GM12865 (cell line): ENCODE measurements at regions not wholly inside any gene's neighbourhood (a gene's known extent, or its start where the extent isn't known, plus 50 kb on each side); places are given as distances from the start of the nearest gene placed in this dataset.

Experiments used
- DNase-seq: peaks from one replicate; pipeline ENCODE4 v3.0.0; 2010; ENCODE audit warnings: low read depth
- H3K4me3 ChIP-seq: 2 replicates; pipeline ENCODE4 v1.5.1; 2011; ENCODE audit warnings: mild to moderate bottlenecking, low read depth, low read length, control low read depth
- TF ChIP-seq, protein P1 (sequence below): IDR thresholded peaks from 2 replicates; pipeline ENCODE4 v1.5.1; 2011; ENCODE audit warnings: low read length, control low read depth, low read depth, inconsistent platforms; ENCODE audit not compliant: insufficient read depth; ENCODE audit errors: missing control alignments

DNA sequence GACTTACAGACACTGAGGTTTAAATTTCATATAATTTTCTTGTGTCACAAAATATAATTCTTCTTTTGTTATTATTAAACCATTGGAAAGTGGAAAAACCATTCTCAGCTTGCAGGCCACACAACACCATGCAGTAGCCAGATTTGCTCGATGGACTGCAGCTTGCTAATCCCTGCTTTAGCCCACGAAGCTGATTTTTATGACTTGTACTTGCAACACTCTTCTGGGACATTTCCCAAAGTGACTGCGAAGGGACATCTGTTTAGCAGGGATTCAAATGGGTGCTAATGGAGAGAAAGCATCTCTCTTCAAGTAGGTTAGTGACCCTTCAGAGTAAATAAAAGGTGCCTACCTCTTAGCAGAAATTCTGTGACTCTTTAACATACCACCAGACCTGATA is 304.6 kb upstream of the ZFP64 start:
- no peak for DNase-seq
- H3K4me3 ChIP-seq, result no peak overlapping the region
- TF ChIP-seq, protein P1, sequence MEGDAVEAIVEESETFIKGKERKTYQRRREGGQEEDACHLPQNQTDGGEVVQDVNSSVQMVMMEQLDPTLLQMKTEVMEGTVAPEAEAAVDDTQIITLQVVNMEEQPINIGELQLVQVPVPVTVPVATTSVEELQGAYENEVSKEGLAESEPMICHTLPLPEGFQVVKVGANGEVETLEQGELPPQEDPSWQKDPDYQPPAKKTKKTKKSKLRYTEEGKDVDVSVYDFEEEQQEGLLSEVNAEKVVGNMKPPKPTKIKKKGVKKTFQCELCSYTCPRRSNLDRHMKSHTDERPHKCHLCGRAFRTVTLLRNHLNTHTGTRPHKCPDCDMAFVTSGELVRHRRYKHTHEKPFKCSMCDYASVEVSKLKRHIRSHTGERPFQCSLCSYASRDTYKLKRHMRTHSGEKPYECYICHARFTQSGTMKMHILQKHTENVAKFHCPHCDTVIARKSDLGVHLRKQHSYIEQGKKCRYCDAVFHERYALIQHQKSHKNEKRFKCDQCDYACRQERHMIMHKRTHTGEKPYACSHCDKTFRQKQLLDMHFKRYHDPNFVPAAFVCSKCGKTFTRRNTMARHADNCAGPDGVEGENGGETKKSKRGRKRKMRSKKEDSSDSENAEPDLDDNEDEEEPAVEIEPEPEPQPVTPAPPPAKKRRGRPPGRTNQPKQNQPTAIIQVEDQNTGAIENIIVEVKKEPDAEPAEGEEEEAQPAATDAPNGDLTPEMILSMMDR, result no peak

DNA sequence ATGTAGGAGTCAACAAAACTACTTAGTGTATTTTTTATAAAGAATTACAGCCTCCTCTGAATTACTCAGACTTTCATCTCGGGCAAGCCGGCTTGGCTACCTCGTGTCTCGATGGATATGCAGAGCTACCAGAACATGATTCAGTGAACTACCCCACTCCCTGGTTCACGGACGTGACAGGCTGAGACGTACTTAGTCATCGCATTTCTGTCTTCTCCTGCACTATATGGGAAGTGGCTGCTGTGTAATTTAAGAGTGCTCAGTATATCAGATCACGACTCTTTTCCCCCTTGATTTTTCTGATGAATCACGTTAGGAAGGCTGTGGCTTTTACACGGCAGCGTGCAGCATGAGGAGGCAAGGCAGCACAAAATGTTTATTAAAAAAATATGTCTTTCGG is 302.7 kb upstream of the ZFP64 start:
- no peak for DNase-seq
- no peak overlapping the region for H3K4me3 ChIP-seq
- TF ChIP-seq, protein P1, result no peak

DNA sequence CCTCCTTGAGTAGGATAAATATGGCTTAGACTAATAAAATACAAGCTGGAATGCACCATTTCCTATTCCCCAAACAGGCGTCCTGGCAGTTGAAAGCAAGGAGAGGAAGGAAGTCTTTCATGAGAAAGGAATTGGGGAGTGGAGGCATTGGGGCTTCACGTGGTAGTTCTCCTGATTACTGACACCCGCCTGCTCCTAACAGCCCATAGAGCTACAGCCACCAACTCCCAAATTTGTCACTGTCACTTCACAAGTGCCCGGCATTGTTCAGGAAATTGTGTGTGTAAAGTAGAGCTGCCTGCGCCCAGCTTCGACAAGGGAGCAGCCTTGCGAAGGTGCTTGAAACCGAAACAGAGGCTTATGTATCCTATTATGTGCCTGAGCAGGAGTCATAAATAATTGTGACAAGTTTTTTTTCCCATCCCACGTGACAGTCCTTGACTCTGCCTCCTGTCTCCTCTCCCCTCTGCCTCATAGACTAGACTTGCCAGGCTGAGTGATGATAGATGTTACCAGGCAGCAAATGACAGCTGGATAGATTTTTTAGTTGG is 301.7 kb upstream of the ZFP64 start:
- no peak for DNase-seq
- H3K4me3 ChIP-seq, result no peak overlapping the region
- TF ChIP-seq, protein P1, result no peak

DNA sequence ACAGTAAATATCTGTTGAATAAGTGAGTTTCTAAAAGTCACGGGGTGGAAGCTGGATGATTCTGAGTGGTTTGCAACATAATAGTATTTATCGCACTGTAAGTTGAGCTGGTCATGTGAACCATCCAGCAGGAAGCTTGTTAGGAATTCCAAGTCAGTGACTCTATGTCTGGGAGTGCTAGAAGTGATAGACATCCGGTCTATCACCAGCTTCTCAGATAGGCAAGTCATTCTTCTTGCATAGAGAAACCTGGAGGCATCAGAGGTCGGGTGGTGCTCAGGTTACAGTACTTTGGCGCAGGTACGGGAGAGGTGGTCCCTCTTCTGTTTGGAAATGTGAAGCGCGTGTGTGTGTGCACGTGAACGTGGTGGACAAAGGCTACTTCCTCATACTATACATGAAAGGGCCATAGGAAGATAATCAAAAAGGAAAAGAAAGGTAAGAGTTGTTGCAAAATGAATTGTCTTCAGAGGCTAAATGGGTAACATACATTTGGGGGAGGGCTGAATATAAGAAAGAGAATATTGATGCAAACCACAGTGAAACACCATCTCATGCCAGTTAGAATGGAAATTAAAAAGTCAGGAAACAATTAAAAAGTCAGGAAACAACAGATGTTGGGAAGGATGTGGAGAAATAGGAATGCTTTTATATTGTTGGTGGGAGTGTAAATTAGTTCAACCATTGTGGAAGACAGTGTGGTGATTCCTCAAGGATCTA is 299.3 kb upstream of the ZFP64 start:
- no peak overlapping the region for H3K4me3 ChIP-seq
- TF ChIP-seq, protein P1, result no peak
- DNase-seq, result no peak

DNA sequence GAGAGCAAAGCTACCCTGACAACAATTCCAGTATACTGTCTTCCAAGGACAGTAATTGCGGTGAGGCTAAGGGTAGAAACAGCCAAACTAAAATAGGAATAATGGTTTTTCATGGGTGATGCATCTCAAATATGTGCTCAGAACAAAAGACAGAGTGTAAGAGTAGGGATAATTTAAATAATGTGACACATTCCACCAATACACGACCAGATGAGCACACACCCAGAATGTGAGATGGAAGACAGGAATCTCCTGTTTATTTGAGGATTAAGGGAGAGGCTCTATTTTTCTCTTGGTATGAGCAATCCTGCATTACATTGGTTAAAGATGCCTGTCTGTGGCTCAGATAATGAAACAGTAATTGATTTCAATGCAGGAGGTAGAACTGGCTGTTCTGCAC is 292.9 kb upstream of the ZFP64 start:
- no peak overlapping the region for H3K4me3 ChIP-seq
- no peak for DNase-seq
- TF ChIP-seq, protein P1, result no peak

DNA sequence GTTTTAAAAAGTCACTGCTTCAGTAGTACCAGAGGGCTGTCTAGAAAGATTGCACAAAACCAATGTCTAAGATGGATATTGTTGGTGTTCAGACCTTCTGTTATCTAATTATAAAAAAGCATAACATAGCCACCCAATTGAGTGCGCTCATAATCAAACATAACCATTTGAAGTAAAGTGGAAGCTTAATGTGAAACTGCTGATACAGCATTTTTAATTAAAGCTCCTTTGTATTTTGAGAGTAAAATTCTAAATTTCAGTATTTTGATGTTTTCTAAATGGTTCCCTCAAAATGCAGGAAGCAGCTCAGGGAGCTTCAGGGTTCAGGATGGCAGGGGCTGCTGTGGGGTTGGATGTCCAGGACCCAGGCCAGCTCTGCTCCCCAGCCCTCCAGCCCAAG is 291.8 kb upstream of the ZFP64 start:
- no peak overlapping the region for H3K4me3 ChIP-seq
- DNase-seq, result no peak
- TF ChIP-seq, protein P1, result no peak

DNA sequence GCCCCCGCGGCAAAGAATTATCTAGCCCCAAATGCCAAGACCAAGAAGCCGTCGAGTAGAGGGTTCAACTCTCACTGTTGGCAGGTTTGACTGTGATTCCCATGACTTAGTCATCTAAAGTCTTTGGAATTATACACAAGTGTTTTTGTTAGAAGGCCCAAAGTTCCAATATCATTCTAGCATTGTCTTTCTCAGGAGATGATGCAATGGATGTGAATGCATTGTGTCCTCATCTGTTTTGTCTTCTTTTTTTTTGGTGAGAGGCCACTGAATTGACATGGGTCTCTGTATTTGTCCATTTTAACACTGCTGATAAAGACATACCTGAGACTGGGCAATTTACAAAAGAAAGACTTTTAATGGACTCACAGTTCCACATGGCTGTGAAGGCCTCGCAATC is 290.5 kb upstream of the ZFP64 start:
- TF ChIP-seq, protein P1, result no peak
- no peak for DNase-seq
- H3K4me3 ChIP-seq, result no peak overlapping the region
